Omental fat pad (tissue), 3 donors: ENCODE measurements at regions not wholly inside any gene's neighbourhood (a gene's known extent, or its start where the extent isn't known, plus 50 kb on each side); places are given as distances from the start of the nearest gene placed in this dataset.

Source experiments
- ATAC-seq: fragments of 150-250 bp; one replicate; pipeline ENCODE4 v1.9.1; 2016; ENCODE audit warnings: mild to moderate bottlenecking, moderate library complexity; ENCODE audit not compliant: low FRiP score
- DNase-seq: peaks from one replicate; pipeline ENCODE4 v3.0.0-alpha.2; 2019; ENCODE audit warnings: low spot score
- TF ChIP-seq, protein P1 (sequence below), 3 donors: fragments of 450-650 bp; IDR thresholded peaks; one replicate each; pipeline ENCODE4 v1.5.1; 2016 to 2017; ENCODE audit warnings: antibody characterized with exemption in 3 of 3, mild to moderate bottlenecking in 3 of 3, moderate library complexity in 2 of 3

DNA sequence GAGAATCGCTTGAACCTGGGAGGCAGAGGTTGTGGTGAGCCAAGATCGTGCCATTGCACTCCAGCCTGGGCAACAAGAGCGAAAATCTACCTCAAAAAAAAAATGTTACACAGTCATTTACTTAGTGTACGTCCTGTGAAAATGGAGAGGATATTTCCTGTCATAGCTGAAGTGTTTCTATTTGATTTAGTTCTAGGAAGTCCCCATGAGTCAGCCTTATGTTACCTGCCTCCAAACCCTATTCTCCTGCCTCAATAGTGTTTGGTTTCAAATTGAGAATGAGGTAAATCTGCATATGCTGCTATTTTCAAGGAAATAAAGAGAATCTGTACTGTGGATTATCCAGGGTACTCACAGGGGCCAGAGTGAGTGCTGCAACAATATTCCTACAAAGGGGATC, 1284.5 kb upstream of the AUTS2 start:
- TF ChIP-seq, protein P1, sequence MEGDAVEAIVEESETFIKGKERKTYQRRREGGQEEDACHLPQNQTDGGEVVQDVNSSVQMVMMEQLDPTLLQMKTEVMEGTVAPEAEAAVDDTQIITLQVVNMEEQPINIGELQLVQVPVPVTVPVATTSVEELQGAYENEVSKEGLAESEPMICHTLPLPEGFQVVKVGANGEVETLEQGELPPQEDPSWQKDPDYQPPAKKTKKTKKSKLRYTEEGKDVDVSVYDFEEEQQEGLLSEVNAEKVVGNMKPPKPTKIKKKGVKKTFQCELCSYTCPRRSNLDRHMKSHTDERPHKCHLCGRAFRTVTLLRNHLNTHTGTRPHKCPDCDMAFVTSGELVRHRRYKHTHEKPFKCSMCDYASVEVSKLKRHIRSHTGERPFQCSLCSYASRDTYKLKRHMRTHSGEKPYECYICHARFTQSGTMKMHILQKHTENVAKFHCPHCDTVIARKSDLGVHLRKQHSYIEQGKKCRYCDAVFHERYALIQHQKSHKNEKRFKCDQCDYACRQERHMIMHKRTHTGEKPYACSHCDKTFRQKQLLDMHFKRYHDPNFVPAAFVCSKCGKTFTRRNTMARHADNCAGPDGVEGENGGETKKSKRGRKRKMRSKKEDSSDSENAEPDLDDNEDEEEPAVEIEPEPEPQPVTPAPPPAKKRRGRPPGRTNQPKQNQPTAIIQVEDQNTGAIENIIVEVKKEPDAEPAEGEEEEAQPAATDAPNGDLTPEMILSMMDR (IDR thresholded peaks at IDR 0.05): no peak
- no peak for ATAC-seq

DNA sequence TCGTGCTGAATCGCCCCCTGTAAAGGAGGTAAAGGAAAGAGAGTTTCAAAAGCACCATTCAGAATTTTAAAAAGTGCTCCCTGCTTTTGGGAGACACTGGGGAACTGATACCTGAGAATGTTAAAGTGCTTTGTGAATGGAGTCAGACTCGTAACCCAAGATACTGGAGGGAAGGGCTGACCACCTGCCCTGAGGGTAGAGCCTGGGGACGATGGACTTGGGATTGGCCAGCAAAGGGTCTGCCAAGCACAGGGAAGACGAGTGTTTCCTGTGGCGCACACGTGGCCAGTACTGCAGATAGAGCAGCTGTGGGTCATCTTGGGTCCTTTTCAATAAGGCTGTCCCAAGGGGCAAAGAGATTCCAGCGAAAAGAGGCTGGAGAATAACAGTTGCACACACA, 1284.1 kb upstream of the AUTS2 start:
- no peak for DNase-seq
- ATAC-seq: no peak
- TF ChIP-seq, protein P1 (IDR thresholded peaks at IDR 0.05): no peak

More for the DNA sequence above, 1284.5 kb upstream of the AUTS2 start:
- no peak for DNase-seq

DNA sequence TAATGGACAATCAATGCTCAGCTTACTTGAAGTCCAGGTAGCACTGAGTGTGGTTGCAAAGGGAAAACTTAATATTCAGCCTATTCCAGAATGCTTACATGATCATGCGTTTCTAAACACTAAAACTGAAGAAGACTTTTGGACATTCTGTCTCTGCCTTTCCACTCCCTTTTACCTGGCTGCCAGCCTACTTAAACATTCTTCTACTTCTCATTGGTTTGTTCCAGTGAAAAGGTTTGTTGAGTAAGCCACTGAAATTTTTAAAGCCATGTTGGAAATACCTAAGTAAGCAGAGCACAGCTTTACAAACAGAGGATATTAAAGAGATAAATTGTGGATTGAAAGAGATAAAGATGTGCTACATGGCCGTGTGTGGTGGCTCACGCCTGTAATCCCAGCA, 1280.8 kb upstream of the AUTS2 start:
- no peak for DNase-seq
- no peak for ATAC-seq
- TF ChIP-seq, protein P1 (IDR thresholded peaks at IDR 0.05): no peak

DNA sequence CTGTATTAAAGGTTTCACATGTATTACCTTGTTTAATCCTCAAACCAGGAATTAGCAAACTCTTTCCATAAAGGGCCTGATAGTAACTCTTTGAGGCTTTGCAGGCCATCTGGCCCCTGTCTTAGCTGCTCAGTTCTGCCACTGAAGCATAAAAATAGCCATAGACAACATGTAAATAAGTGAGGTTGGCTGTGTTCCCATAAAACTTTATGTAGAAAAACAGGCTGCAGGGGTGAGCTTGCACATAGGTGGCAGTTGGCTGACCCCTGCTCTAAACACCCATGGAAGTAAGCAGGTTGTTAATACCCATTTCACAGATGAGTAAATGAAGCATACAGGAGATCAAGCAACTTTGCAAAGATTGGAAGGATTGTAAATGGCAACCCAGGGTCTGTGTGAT, 1279.2 kb upstream of the AUTS2 start:
- TF ChIP-seq, protein P1 (IDR thresholded peaks at IDR 0.05): no peak
- DNase-seq (no peak), ATAC-seq (no peak)

DNA sequence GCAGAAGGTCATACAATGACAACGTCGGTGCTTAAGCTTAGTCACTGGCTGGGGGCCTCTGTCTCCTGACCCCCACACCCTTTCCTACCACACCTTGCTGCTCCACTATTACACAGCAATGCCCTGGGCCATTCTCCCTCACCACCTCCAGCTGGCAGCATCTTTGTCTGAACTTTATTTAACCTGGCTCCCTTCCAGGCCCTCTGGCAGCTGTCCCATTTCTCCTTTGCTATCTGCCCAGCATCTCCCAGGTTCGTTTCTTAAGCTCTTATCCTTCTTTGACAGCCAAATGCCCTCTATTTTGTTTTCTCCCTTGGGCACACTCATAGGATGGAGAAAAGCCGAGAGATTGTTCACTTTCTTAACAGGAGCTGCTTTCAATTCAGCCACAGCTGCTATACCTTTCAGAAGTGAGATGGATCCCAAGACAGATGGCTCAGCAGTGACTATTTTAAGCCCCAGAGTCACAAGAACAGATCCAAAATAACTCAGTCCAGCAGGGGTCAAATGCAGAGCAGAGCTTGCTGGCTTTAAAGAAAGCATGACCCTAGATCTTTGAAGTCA, 1277.1 kb upstream of the AUTS2 start:
- TF ChIP-seq, protein P1 (IDR thresholded peaks at IDR 0.05): no peak
- no peak for DNase-seq
- no peak for ATAC-seq

DNA sequence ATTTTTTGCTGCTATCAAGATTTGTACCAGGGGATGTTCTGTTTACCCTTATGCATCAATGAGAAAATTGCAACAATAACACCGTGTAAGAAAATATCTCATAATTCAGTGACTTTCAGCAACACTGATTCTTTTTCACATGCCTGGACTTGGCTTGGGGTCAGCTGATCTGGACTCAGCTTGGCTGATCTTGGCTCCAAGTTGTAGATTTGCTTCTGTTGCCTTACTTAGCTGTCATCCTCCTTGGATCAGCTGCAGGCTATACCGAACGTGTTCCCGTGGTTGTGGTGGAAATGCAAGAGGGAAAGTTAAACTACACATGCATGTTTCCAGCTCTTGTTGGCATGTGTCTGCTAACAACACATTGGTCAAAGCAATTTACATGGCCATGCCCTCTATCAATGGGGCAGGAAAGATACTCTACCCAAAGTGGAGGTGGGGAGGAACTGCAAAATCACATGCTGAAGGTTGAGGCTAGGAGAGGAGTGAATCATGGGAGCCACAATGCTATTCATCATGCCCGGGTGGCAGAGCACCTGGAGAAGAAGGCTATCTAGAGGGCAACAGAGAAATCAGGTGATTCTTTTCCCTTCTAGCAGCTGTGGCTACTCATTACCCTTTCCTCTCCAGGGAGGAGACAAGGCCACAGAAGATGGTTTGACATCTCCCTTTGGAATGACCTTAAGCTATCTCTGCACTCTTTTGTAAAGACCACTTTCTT, 1276.3 kb upstream of the AUTS2 start:
- ATAC-seq (no peak), DNase-seq (no peak)
- TF ChIP-seq, protein P1 (IDR thresholded peaks at IDR 0.05): no peak

DNA sequence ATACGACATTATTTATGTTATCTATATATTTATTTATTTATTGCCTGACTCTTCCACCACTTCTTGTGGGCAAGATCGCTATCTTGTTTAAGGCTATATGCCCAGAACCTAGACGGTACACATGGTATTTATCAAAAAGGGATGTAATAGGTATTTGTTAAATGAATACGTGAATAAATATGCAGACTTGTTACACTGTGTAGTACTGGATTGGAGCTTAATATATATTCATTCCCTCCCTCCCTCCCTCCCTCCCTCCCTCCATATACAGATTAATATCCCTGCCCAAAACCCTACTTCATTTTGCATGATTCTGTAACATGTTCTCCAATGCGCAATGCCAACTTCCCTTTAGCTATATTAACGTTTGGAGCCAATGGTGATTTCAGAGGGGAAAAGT, 1273.7 kb upstream of the AUTS2 start:
- no peak for ATAC-seq
- no peak for DNase-seq
- TF ChIP-seq, protein P1 (IDR thresholded peaks at IDR 0.05): no peak
